ENCODE measurements at regions not wholly inside any gene's neighbourhood (a gene's known extent, or its start where the extent isn't known, plus 50 kb on each side); places are given as distances from the start of the nearest gene placed in this dataset.

DNA sequence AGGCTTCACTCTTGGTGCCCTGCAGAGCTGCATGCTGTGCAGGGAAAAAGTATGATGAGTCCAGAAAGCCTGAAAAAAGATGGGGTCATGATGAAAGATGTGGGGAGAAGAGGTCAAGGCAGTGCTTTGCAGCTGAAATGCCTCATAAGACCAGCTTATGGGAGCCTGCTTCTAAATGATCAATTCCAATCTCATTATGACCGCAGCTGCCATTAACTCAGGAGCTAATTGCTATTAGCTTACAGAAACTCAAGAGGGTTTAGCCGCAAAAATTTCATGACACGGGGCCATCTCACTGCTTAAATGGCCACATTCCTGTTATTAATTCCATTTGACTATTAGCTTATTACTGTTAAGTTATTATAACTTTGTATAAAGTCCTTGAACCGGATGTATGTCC, 502.9 kb upstream of the ZMIZ1 start:
- Mint-ChIP-seq H3K9me3 (peaks cover 0 to 2% (median 0%) of the 10 kb centered on the region in 9 donors), H3K4me3 (no peak overlapping the region), H3K27me3 (peaks cover 0 to 8% (median 0%) of the 10 kb centered on the region in 5 donors), H3K4me1 (peaks cover 0 to 2% (median 0%) of the 10 kb centered on the region in 4 donors), H3K36me3 (no peaks in the 10 kb centered on the region), H3K27ac (no peak overlapping the region)
- POLR2A ChIA-PET: no interaction called here
- ATAC-seq: no peak
- DNase-seq: no peak

DNA sequence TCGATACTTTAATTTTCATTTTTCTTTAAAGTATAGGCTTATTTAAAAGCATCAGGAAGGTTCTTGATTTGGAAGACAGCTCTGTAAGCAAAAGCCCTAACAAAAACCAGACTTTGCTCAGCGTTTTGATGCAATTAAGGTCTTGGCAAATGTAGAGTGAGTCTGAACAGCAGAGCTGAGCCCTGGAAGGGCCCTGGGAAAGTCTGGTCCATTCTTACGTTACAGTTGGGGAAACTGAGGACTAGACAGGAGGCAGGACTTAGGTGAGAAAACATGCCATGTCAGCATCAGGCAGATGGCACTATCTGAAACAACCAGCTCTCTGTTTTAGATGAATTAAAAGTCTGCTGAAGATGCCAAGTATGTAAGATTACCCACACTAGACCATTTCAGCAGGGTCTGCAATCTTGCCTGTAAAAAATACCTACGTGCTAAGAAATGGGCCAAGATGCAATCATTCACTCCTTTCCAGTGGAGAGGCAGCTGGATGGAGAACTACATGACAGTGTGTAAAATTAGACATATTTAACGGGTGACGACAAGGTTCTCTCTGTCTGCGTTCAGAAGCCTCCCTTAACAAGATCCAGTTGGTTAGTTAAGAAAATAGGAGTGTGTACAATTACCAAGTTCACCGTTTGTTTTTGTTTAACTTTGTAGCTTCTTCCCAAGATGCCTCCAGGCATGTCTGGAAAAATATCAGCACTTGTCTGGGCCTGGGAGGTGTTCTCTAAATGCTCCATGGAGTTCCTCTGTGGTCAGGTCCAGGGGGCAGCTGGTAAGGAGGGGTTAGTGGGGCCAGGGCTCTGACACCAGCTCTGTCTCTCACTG, 502.3 kb upstream of the ZMIZ1 start:
- H3K36me3 Mint-ChIP-seq: no peaks in the 10 kb centered on the region
- H3K27me3 Mint-ChIP-seq: peaks cover 0 to 8% (median 0%) of the 10 kb centered on the region in 5 donors
- H3K4me3 Mint-ChIP-seq: no peak overlapping the region
- DNase-seq (no peak), ATAC-seq (no peak)
- POLR2A ChIA-PET: no interaction called here
- peaks cover 0 to 2% (median 0%) of the 10 kb centered on the region in 4 donors for H3K4me1 Mint-ChIP-seq
- H3K9me3 Mint-ChIP-seq: peaks cover 0 to 2% (median 0%) of the 10 kb centered on the region in 9 donors
- no peak overlapping the region for H3K27ac Mint-ChIP-seq

DNA sequence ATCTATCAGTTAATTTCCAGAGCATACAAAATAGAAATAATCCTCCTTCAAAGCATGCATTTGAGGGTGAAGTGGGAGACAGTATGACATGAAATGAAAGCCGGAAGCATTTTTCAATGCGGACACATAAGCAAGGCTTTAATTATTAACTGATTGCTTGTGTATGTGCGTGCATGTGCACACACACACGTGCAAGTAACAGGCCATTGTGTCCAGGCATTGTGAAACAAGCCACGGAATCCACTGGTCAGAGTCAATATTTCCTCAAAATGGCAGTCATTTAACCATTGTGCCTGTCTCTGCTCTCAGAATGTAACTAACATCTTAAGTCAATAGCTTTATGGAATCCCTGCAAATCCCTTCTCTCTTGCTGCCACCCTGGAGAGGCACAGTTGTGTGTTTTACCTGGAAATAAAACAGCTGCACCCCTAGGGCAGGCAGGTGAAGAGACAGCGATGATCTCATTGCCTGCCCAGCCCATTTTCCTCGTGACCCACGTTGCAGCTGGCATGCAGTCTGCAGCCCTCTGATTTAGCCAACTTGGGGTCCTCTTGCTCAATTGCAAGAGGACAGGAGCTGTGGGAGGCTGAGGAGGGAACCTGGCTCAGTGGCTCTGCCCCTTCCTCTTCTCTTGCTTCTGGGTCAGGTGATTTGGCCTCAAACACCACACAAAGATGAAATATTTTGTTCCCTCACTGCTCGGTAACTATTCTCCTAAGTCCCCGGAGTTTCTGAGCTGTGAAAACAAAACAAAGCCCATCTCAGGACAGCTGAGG, 500.9 kb upstream of the ZMIZ1 start:
- no peak for ATAC-seq
- peaks cover 0 to 9% (median 0%) of the 10 kb centered on the region in 5 donors for H3K27me3 Mint-ChIP-seq
- peaks cover 0 to 2% (median 0%) of the 10 kb centered on the region in 4 donors for H3K4me1 Mint-ChIP-seq
- peaks cover 0 to 2% (median 0%) of the 10 kb centered on the region in 9 donors for H3K9me3 Mint-ChIP-seq
- peak overlapping the region in 1 of 10 donors; percentile 56 for H3K27ac Mint-ChIP-seq
- POLR2A ChIA-PET: no interaction called here
- DNase-seq: no peak
- H3K4me3 Mint-ChIP-seq: no peak overlapping the region
- H3K36me3 Mint-ChIP-seq: no peaks in the 10 kb centered on the region

DNA sequence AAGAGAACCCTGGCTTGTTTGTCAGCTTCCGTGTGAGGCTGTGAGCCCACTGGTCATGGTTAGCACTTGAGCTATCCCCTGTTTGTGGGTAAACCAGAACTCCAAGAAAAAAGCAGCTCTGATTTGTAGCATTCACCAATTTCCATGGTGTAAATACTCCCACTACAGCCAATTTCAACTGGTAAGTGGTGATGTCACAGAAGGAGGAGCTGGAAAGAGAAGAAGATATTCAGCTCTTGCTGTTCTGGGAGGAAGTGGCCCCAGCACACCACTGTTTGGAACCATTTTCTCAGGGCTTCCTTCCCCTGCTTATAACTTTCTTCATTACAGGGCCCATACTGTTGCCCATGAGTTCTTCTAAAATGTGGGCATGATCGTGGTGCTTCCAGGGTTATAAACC, 500.1 kb upstream of the ZMIZ1 start:
- Mint-ChIP-seq H3K4me3 (no peak overlapping the region), H3K27ac (no peak overlapping the region), H3K27me3 (peaks cover 0 to 11% (median 0%) of the 10 kb centered on the region in 5 donors), H3K4me1 (peaks cover 0 to 2% (median 0%) of the 10 kb centered on the region in 4 donors), H3K9me3 (peaks cover 0 to 2% (median 0%) of the 10 kb centered on the region in 9 donors), H3K36me3 (no peaks in the 10 kb centered on the region)
- POLR2A ChIA-PET: no interaction called here
- DNase-seq: no peak
- no peak for ATAC-seq

DNA sequence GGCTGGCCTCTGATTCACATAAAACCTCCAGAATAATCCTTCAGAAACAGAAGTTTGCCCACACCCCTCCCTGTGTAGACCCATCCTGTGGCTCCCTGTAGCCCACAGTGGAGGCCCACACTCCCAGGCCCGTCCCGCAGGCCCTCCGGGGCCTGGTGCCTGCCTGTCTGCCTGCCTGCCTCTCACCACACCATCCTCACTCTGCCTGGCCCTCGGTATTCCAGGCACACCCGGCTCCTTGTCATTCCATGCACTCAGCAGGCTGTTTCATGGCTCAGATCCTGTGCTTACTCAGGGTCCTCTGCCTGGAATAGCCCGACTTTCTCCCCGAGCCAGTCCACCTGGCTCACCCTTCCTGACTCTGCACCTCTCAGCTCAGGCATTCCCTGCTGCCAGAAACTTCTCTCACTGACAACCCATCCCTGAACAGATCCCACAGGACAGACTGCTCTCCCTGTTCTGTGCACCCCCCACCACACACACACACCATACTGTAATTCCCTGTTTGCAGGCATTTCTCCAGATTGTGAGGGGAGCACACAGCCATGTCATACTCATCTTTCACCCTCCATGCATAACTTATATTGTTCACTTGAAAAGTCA, 498.0 kb upstream of the ZMIZ1 start:
- Mint-ChIP-seq H3K9me3 (no peaks in the 10 kb centered on the region), H3K27me3 (peaks cover 0 to 8% (median 0%) of the 10 kb centered on the region in 5 donors), H3K36me3 (no peaks in the 10 kb centered on the region), H3K27ac (no peak overlapping the region), H3K4me1 (peaks cover 0 to 2% (median 0%) of the 10 kb centered on the region in 4 donors), H3K4me3 (no peak overlapping the region)
- DNase-seq (no peak), ATAC-seq (no peak)
- POLR2A ChIA-PET: no interaction called here

DNA sequence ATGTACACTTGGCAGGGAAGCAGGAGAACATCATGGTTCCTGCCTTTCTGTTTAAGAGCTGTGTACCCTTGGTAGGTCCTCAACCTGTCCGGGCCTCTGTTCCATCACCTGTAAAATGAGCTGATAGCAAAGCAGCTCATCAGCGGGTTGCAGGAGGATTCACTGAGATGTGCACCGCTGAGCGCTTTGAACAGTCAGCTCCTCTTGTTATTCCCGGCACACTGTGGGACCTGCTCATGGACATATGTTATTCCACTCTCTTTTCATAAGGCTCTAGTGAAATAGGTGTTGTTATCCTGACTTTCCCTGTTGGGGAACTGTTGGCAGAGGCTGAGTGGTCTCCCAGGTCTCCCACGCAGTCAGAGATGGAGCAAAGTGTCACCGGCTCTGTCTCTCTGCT, 497.5 kb upstream of the ZMIZ1 start:
- DNase-seq: no peak
- no peaks in the 10 kb centered on the region for H3K36me3 Mint-ChIP-seq
- no peak overlapping the region for H3K27ac Mint-ChIP-seq
- no peak for ATAC-seq
- H3K9me3 Mint-ChIP-seq: no peaks in the 10 kb centered on the region
- POLR2A ChIA-PET: no interaction called here
- H3K4me3 Mint-ChIP-seq: no peak overlapping the region
- peaks cover 0 to 8% (median 0%) of the 10 kb centered on the region in 5 donors for H3K27me3 Mint-ChIP-seq
- H3K4me1 Mint-ChIP-seq: peaks cover 0 to 2% (median 0%) of the 10 kb centered on the region in 4 donors

DNA sequence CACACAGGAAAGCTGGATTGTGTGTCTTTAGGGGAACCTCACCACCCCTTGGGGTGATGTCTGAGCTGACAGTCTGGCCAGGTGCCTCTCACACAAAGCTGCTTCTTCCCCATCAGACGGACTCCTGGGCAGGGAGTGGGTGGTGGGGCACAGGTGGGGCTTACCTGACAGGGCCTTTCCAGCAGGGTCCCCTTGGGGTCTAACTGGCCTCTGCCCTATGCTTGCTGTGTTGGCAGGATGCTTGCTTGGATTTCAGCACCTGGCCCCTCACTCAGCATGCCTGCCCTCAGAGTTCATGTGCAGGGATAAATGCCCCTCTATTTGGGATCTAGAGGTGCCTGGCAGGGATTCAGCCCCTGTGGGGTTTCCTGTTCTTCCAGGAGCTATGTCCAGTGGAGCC, 496.9 kb upstream of the ZMIZ1 start:
- Mint-ChIP-seq H3K27me3 (peaks cover 0 to 8% (median 0%) of the 10 kb centered on the region in 5 donors), H3K9me3 (no peaks in the 10 kb centered on the region), H3K4me3 (no peak overlapping the region), H3K36me3 (no peaks in the 10 kb centered on the region), H3K4me1 (peaks cover 0 to 2% (median 0%) of the 10 kb centered on the region in 4 donors), H3K27ac (no peak overlapping the region)
- POLR2A ChIA-PET: no interaction called here
- DNase-seq (no peak), ATAC-seq (no peak)

DNA sequence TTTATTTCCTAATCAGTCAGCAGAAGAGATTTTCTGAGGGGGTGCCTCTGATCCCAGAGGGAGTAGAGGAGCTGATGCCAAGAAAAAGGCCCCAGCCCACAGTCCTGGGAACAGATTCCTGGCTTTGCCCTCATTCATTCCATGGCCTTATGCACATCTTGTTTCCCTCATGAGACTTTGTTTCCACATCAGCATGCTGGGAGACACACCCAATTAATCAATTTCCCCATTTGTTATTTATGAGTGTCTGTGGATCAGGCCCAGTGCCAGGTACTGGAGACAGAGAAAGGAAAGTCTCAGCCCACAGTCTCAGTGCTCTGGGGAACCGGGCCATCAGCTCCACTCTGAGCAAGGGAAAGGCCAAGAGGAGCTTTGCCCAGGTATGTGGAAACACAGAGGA, 496.2 kb upstream of the ZMIZ1 start:
- Mint-ChIP-seq H3K27me3 (peaks cover 0 to 3% (median 0%) of the 10 kb centered on the region in 5 donors), H3K36me3 (no peaks in the 10 kb centered on the region), H3K27ac (no peak overlapping the region), H3K4me3 (no peak overlapping the region), H3K9me3 (no peaks in the 10 kb centered on the region), H3K4me1 (peaks cover 0 to 2% (median 0%) of the 10 kb centered on the region in 4 donors)
- POLR2A ChIA-PET: no interaction called here
- no peak for ATAC-seq
- DNase-seq: no peak

DNA sequence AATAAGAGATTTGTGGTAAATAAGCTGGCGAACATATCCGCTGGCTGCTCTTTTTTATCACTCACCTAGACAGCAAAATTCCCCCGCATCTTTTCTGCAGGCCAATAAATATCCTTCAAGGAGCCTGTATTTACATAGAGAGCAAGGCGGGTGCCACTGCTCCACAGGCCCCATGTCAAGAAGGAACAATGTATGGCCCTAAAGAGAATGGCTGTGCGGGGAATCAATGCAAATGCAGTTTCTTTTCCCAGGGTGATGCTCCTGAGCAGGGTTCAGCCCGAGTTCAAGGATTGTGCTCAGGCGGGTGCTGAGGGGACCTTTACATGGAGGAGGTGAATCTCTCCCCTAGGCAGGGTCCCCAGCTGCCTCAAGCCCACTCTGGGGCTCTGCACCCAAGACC, 494.2 kb upstream of the ZMIZ1 start:
- Mint-ChIP-seq H3K27ac (no peak overlapping the region), H3K27me3 (peaks cover 0 to 3% (median 0%) of the 10 kb centered on the region in 5 donors), H3K4me1 (peaks cover 0 to 4% (median 2%) of the 10 kb centered on the region in 4 donors), H3K9me3 (no peaks in the 10 kb centered on the region), H3K4me3 (no peak overlapping the region), H3K36me3 (no peaks in the 10 kb centered on the region)
- DNase-seq (no peak), ATAC-seq (no peak)
- POLR2A ChIA-PET: no interaction called here

DNA sequence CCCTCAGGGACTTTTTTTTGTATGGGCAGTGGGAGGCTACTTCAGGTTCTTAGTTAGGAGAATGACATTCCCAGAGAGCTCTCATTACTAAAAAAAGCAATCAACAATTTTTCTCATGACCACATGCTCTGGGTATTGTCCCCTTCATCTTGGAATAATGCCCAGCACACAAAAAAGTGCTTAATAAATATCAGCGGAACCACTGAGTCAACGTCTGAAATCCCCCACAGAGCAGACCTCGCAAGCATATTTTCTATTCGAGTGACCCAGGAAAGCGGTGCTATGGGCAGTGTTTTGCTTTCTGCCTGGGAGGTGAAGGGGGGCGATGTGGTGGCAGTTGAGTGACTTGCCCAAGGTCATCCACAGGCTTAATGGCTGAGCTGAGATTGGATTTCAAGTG, 493.4 kb upstream of the ZMIZ1 start:
- Mint-ChIP-seq H3K27ac (no peak overlapping the region), H3K4me3 (no peak overlapping the region), H3K36me3 (no peaks in the 10 kb centered on the region), H3K4me1 (peaks cover 0 to 4% (median 2%) of the 10 kb centered on the region in 4 donors), H3K9me3 (no peaks in the 10 kb centered on the region), H3K27me3 (peaks cover 0 to 3% (median 0%) of the 10 kb centered on the region in 5 donors)
- ATAC-seq (no peak), DNase-seq (no peak)
- POLR2A ChIA-PET: no interaction called here

DNA sequence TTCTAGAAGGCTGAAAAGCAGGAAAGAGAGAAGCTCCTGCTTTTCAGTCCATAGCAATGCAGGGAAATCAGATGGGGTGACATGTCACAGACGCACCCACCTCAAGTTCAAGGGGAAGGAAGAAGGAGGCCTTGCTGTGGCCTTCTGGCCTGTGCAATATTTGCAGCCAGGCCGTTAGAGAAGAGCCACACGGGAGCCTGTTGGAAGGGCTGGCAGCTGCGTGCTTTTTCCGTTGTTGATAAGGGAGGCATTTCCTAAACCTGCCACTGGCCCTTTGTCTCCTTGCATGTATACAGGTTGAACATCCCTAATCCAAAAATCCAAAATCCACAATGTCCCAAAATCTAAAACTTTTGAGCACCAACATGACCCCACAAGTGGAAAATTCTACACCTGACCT, 492.5 kb upstream of the ZMIZ1 start:
- no peak for ATAC-seq
- no peaks in the 10 kb centered on the region for H3K9me3 Mint-ChIP-seq

DNA sequence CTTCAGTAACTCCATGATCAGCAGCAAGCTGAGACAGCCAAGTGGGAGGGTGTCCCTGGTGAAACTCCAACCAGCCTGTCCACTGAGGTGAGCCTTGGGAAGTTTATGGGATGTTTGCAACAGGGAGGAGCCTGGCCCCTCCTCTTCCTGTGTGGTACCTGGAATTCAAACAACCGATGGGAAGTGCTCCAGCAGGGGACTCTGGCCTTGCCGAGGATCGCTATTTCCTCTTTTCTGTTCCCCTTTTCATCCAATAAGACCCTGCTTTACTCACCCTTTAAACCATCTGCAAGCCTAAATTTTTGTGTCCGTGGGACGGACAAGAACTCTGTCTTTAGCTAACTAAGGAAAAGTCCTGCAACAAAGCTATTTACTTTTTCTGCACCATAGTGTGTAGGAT, 491.1 kb upstream of the ZMIZ1 start:
- Mint-ChIP-seq H3K27me3 (peaks cover 0 to 3% (median 0%) of the 10 kb centered on the region in 5 donors), H3K27ac (no peak overlapping the region), H3K4me1 (peaks cover 0 to 4% (median 2%) of the 10 kb centered on the region in 4 donors), H3K4me3 (no peak overlapping the region), H3K36me3 (no peaks in the 10 kb centered on the region), H3K9me3 (no peaks in the 10 kb centered on the region)
- DNase-seq (no peak), ATAC-seq (no peak)
- POLR2A ChIA-PET: no interaction called here

More for the DNA sequence above, 492.5 kb upstream of the ZMIZ1 start:
- POLR2A ChIA-PET: no interaction called here
- Mint-ChIP-seq H3K36me3 (no peaks in the 10 kb centered on the region), H3K4me1 (peaks cover 0 to 4% (median 2%) of the 10 kb centered on the region in 4 donors), H3K27me3 (peaks cover 0 to 3% (median 0%) of the 10 kb centered on the region in 5 donors), H3K27ac (peak overlapping the region in 1 of 10 donors; percentile 14), H3K4me3 (no peak overlapping the region)
- DNase-seq: no peak

DNA sequence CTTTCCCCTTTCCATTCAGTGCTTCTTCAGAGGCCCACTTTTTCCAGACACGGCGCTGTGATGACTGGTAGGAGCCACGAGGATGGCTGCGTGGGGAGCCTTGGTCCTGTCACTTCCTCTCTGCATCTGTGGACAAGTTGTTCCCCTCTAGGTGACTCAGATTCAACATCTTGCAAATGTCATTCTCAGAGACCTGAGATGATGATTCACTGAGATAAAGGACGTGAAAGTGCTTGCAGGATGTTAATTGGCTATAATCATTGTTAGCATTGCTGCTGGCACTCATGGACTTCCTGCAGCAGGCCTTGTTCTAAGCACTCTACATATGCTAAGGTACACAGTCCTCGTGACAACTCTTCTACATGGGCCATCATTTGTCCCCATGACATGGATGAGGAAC, 489.8 kb upstream of the ZMIZ1 start:
- no peaks in the 10 kb centered on the region for H3K36me3 Mint-ChIP-seq
- H3K27ac Mint-ChIP-seq: peak overlapping the region in 1 of 10 donors; percentile 21
- no peak overlapping the region for H3K4me3 Mint-ChIP-seq
- H3K27me3 Mint-ChIP-seq: no peaks in the 10 kb centered on the region
- peaks cover 0 to 4% (median 2%) of the 10 kb centered on the region in 4 donors for H3K4me1 Mint-ChIP-seq
- no peaks in the 10 kb centered on the region for H3K9me3 Mint-ChIP-seq
- ATAC-seq (no peak), DNase-seq (no peak)
- POLR2A ChIA-PET: no interaction called here
